ENCODE measurements at regions not wholly inside any gene's neighbourhood (a gene's known extent, or its start where the extent isn't known, plus 50 kb on each side); places are given as distances from the start of the nearest gene placed in this dataset.
A peak's percentile ranks its signal among the peaks of the same experiment; 100 is the strongest.

DNA sequence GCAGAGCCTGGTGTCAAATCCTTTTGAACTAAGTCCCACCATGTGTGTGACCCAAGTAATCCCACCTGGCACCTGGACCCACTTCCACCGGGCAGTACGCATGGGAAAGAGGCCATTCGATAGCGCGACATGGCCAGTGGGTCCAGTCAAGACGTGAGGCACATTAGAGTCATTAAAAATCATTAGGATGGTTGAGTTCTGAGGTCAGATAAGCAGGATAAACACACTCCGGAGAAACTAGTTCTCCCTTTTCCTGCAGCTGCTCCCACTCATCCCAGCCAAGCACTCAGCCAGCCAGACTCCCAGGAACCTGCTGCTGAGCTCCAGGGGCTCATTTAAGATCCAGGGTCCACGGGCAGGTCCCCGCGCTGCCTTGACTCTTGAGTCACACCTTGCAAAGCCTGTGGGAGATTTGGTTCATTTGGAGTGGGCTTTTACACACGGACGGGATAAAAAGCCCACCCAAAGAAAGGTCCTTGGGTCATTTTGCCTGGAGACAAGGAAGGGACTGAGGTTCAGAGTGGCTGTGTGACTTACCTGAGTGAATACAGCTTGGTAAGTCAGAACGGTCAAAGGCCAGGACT, 313.9 kb downstream of the BCL11B start:
- no peak for DNase-seq

DNA sequence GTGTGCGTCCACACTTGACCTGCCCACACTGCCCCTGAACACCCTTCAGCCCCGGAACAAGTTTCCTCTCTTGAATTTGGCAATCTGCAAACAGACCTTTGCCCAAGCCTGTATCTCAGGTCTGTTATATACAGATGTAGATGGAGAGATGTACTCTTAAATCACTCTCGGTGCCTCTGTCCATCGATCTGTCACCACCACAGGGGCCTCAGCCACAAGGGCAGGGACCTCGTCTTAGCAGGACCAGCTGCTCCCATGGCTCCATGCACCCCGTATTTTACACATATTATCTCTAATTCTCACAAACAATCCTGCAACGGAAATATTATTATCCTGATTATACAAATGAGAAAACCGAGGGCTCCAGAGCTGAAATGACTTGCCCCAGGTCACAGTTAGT, 313.4 kb downstream of the BCL11B start:
- no peak for DNase-seq

DNA sequence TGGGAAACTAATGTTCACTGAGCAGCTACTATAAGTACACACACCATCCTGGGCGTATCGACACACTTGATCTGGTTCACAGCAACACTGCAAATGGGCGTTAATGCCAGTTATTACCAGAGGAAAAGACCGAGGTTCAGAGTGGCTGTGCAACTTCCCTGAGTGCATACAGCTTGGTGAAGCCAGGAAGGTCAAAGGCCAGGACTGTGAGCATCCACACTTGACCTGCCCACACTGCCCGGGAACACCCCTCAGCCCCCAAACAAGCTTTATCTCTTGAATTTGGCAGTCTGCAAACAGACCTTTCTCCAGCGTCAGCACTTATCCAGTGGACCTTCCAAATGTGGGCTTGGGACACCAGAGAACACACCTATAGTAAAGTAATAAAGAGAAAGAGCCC, 312.6 kb downstream of the BCL11B start:
- DNase-seq: no peak

DNA sequence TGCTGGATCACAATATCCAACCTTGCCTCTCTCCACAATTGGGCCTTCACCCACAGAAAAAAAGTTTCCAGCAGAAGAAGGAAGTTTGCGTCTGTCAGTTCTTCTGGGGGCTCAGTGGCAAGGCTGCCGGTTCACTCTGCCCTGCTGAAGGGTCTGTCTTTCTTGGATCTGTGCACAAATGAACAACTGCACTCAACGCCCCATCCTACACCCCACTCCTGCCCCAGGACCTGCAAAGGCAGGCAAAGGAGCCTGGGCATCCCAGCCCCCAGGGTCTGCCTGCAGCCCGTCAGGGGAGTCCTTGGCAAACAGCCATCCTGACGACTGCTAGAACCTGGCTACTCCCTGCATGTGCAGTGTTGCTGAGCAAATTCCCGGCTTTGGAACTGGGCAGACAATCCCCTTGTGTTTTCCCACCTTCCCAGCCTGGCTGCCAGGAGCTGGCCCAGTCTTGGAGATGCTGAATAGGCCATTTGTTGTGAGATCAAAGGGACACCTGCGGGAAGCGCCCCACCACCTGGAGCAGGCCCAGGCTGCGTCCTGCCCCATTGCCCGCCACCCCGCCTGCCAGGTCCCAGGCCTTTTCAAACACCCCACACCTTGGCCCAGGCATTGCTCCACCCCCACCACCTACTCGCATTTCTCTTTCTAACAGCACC, 311.9 kb downstream of the BCL11B start:
- DNase-seq: no peak

DNA sequence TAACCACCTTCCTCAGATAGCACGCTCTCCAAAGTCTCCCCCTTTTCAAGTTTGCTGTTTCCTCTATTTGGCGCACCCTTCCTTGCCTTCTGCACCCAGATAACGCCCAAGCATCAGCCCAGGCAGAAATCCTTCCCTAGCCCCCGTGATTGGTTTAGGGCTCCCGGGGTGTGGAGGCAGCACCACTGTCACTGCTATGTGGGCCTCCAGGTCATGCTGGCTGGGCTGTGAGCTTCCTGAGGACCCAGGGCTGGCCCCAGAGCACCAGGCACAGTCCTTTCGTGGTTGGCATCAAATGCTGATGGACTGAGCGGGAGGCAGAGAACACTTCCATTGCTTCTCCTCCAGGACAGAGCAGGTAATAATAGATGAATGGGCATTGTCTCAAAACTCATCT, 311.4 kb downstream of the BCL11B start:
- DNase-seq: no peak

DNA sequence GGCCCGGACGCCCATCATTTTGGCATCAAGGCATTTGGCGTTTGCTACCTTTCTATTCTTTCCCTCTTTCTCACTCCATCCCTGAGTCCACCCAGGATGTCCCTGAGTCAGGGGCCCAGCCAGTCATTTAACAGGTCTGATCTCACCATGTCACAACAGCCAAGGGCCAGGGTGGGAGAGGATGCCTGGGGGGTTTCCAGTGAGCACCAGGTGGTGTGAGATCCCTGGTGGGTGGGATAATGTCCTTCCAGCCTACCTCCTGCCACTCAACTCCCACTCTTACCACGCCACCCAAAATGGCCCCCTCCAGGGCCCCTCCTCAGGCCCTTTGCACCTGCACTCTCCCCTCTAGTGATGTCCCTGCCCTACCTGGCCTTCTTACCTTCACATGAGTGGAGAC, 310.8 kb downstream of the BCL11B start:
- DNase-seq: no peak

DNA sequence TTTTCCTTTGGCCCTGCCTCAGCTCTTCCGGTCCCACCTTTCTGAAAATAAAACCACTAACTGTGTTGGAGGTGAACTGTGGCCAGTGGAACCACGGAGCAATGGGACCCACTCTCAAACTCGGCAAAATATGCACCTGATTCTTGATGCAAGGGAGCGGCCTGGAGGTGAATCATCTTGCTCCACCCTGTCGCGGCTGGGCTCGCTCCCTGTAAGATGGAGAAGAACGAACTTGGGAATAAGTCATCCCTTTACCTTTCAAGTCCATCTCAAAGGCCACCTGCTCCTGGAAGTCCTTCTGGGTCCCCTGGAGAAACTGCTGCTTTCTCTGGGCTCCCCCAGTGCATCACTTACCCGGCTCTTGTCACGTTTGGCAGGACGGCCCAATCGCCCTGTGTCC, 309.9 kb downstream of the BCL11B start:
- no peak for DNase-seq

DNA sequence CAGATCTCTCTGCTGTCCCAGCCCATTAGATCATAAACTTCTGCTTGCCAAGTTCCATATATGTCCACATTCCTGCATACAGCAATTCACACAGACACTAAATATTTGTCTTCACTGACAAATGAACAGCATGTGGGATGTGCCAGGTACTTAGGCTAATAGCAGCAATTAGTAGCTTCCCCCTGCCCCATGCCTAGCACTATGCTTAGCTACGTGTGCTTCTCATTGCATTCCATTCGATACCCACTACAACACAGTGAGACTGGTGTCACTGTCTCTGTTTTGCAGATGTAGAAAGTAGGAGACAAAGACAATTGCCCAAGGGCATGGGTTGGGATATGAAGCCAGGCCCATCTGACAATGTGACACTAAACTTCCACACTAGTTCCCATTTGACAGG, 308.4 kb downstream of the BCL11B start:
- DNase-seq: no peak

DNA sequence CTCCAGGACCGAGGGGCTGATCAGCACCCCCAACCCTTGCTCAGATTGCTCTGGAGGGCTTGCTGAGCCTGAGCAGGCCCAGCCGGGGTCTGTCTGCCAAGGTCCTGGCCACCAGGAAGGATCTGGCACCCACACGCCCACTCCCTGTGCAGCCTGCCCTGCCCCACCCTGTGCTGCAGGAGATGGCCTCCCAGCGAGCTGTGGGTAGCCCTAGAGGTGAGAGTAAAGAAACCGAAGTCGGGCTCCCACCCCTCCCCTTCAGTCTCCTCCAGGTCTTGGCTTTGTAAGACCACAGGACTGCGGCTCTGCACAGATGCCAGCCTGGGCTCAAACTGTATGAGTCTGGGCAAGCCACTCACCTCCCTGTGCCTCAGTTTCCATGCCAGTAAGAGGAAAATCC, 307.8 kb downstream of the BCL11B start:
- DNase-seq: no peak

DNA sequence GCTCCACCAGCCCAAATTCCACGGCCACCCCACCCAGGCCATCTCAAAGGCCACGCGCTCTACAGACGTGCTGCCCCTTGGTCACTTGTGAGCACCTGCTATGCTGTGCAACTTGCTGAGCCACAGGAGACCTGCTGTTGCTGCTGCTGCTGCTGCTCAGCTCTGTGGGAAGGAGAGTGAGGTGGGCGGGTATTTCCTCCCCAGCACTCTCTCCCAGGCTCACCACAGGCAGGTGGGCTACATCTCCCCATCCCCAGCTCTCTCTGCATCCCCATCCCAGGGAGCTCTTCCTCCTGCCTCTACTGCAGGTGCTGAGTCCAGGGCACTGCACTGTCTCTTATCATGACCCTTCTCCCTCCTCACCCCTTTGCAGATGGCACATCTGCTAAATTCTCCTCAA, 306.9 kb downstream of the BCL11B start:
- DNase-seq: no peak

DNA sequence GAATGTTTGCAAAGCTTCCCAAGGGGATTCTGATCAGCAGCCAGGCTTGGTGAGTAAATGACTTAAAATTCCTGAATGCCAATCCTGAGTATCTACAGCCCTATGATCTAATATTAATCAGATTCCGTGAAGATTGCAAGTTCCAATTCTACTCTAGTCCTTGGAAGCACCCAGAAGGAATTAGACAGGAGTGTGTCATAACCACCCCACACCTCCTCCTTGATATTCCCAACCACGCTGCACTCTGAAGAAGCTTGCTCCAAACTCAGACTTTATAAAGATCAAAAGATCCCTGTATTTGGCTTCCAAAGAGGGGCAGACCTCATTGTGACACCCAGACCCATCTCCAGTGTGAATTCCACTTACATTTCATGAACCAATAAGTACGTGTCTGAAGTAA, 306.0 kb downstream of the BCL11B start:
- peak; percentile 53 for DNase-seq

DNA sequence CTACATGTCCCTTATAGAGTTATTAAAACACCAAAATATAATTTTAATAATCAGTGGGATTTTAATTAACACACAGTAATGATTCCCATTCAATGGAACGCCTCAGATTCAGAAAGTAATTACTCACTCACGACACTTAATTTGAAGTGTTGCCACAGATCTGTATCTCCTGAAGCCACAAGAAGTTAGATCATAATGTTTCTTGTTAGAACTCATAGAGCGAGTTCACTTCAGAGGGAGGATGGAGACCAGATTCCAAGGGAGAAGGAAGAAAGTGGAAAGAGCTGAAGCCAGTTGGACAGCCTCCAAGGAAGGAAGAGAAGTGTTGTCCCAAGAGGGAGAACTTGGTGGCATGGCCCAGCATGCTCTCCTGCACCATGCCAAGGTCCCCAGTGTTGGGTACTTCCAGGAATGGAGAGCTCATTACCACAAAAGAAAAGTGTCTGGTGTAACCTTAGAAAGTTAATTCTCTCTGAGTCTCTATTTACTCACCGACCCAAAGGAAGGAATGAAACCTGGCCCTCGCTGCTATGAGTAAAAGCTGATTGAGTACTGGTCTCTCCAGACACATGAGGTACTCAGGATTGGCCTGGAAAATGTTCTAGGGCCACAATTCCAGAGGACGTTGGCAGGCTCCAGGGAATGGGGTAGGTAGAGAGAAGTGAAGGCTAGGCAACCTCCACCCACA, 305.4 kb downstream of the BCL11B start:
- peak; percentile 37 for DNase-seq

DNA sequence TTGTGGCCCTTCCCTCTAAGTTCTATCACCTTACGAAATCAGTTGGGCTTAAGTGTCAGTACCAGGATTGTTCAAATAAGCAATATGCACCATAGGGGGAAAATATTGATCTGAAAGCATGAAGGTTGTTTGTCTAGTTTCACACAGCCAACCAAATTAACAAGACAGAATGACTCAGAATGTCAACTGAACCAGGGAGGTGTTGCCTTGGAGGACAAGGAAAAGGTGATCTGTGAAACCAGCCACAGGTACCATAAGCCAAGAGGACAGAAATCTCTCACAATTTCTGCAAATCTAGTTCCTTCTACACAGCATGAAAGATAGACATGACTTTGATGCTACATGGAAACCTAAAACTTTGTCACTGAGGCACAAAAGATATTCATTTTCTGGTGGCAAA, 297.9 kb downstream of the BCL11B start:
- no peak for DNase-seq

DNA sequence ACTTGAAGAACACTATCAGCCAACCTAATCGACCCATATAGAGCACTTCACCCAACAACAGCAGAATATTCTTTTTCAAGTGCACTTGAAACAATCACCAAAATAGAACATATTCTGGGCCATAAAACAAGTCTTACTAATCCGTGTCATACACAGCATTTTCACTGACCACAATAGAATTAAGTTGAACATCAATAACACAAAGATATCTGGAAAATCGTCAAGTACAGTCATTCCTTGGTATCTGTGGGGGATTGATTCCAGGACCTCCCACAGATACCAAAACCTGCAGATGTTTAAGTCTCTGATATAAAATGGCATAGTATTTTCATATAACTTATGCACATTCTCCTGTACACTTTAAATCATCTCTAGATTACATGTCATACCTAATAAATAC, 295.7 kb downstream of the BCL11B start:
- DNase-seq: peak; percentile 85

DNA sequence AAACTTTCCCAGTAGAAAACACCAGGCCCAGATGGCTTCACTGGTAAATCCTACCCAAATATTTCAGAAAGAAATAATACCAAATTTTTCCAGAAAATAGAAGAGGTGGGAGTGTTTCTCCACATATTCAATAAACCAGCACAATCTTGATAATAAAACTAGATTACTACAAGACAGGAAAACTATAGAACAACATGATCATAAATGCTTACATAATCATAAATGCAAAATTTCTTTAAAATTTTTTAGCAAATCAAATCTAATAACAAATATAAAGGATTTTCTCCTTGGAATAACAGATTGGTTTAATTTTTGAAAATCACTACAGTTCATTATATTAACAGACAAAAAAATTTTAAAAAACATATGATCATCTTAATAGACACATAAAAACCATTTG, 294.5 kb downstream of the BCL11B start:
- no peak for DNase-seq

DNA sequence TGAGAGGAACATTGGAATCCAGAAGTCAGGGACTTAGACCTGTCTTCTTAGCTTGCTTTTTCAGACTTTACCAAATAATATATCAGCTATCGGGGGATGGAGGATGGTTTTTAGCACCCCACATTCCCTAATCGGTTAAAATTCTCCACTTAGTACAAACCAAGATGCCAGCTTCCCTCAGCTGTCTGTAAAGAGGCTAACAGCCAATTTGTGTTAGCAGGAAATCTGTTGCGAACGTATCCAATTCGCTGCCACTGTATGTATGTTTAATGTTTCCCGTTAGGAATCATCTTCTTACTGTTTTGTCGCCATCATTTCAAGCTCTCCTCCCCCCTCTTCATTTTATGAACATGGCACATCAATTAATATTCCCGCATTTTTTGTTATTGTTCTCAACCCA, 289.0 kb downstream of the BCL11B start:
- no peak for DNase-seq

DNA sequence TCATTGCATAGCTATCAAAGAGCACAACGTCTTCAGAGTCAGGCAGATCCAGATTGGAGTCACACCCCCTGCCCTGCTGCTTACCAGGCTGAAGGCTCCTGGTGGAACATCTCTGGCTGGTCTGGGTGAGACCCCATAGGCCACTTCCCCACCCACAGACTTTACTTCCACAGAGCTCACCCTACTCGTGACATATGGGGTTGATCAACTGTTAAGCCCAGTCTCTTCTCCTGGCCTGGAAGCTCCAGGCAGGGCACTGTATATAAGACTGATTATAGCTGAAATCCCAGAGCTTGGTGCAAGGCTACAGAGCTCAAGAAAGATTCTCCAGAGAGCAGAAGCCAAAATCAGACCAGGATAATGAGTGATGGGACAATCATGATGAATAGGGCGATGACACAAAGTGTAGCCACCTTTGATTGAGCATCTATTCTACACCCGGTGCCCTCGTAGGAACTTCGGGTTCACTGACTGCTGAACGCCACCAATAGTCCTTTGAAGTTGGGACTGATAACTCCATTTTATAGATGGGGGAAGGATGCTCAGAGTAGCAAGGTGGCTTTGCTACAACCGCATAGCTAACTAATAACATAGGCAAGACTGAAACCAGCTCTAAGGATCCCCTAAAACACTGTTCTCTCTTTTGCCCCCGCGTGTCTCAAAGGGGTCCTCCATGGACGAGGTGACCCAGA, 287.8 kb downstream of the BCL11B start:
- no peak for DNase-seq

DNA sequence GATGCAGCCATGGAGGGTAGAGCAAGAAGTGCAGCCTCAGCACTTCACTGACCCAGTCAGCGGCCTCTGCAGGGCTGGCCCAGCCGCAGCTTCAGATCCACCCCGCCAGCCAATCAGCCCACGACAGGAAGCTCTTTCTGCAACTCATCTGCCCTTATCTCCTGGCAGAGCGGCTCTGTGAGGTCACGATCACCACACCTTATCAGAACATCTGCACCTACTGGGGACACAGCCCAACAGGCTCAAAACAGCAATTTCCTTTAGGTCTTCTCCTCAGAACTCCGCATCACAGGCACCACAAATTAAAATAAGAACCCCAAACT, 287.3 kb downstream of the BCL11B start:
- DNase-seq: no peak

DNA sequence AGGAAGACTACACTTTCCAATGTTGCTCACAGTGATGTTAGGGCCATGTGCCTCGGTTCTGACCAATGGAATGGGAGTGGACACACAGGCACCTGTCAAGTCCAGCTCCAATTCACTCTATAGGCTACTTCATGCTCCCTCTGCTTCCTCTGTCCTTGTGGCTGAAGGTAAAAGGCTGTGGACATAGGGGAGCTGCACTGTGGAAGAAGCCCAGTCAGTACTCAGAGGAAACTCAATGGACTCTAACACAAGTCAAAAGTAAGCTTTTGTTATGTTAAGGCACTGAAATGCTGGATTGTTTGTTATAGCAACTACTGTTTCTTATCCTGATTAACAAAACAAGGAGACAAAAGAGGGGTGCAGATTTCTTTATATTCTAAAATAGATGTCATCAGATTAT, 278.2 kb downstream of the BCL11B start:
- no peak for DNase-seq

DNA sequence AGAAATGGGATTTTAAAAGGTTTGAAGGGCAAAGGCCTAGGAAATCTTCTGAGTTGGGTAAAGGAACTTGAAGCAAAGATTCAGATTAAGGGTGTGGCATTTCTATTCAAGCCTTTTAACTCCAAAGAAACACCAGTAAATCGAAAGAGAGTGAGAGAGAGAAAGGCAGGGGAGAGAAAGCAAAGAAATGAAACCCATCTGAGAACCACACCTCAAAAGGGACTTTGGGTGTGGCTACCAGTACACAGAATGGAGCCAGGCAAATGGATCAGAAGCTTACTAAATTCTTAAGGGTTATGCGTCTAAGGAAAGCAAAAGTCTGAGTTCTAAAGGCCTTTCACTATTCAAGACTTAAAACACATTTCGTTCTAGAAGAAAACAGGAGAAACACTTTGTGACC, 277.4 kb downstream of the BCL11B start:
- DNase-seq: no peak

DNA sequence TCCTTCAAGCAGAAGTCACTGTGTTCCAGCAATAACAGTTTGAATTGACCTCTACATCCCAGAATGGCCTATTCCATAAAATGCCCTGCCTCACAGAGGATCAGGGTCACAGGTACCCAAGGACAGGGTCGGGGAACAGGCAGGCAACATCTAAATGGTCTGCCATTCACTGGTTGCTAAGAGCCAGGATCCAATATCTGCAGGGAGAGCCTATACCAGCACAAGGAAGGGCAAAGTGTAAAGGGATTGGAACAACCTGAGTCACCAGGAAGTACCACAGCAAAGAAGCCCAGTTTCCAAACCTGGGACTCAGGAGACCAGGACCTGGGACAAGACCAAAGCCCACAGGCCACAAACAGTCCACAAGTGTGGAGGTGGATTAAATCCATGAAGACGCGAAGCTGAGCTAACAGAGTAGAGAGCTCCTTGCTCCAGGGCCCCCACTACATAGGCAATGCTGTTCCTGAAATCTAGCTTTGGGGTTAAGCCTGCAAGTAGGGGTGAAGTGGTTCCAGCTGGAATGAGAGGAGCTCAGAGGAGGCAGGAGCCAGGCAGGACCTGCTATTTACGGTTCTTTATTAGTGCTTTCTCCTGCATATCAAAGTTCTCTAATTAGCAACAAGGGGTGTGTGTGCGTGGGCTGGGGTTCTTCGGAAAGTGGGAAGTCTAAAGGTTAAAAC, 274.3 kb downstream of the BCL11B start:
- no peak for DNase-seq

DNA sequence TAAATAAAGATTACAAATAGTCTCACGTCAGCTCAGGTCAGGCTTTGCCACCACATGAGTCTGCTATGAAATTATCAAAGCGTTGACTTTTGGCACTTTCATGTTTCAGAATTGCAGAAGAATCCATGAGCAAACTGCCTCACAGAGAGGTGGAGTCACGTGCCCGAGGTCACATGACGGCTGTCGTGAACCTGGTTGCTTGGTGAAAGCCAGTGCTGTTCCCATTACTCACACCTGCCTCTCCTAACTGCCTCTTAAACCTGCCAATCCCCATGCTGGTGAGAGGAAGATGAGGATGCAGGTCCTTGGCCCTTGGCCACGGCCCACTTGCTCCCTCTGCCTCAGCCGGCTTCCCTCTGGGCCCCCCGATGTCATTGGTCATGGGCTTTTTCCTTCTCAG, 272.7 kb downstream of the BCL11B start:
- DNase-seq: no peak

DNA sequence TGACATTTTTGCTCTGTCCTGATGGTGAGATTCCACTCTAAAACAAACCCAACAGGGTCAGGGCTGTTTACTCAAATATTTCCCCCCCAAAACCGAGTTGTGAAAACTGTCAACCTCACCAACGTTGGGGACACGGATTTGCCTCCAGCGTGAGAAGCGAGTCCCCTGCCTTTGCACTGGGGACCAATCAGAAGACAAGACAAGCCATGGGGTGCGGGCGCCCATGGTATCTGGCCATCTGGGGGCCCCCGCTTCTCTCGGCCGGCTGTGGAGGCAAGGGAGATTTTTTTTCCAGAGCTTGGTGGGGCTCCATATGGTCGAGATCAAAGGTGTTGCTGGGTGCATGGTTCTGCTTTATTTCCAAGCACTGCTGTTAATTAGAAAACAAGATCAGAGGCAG, 272.1 kb downstream of the BCL11B start:
- DNase-seq: no peak

DNA sequence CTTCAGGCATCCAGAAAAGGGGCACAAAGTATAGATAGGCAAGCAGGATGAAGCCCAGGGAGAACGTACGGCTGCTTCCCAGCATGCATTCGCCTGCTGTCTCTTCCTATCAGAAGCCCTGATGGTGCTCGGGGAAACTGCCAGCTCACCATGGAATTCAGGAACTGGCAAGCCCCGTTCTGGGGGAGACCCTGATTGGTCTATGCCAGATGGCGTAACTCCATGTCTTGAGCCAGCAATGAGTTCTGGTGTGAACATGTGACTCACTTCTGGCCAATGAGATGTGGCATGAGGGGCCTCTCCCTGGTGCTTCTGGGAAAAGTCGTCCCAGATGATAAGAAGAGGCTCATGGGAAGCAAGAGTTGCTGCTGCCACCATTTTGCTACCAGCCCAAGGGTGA, 270.8 kb downstream of the BCL11B start:
- no peak for DNase-seq

Measured in fibroblast of upper back skin (primary cell).